Esophagus muscularis mucosa (tissue), 4 donors: ENCODE measurements at regions not wholly inside any gene's neighbourhood (a gene's known extent, or its start where the extent isn't known, plus 50 kb on each side); places are given as distances from the start of the nearest gene placed in this dataset.

Source experiments
- DNase-seq: peaks from one replicate; pipeline ENCODE4 v3.0.0-alpha.2; 2017; ENCODE audit errors: extremely low spot score
- H3K27ac ChIP-seq, 4 donors: fragments of 200-600 bp; sonication (generic); replicated peaks in 1 of 4; 1 replicate in 3 of 4; 2 replicates in 1 of 4; pipeline ENCODE4 v1.5.1; 2016 to 2019; ENCODE audit warnings: mild to moderate bottlenecking in 1 of 4
- H3K27me3 ChIP-seq, 4 donors: fragments of 200-600 bp; sonication (generic); one replicate each; pipeline versions ENCODE4 v1.5.1 to v1.6.0; 2016 to 2019
- H3K36me3 ChIP-seq, 4 donors: fragments of 200-600 bp; sonication (generic); one replicate each; pipeline ENCODE4 v1.5.1; 2016 to 2019
- H3K4me1 ChIP-seq, 4 donors: fragments of 200-600 bp; sonication (generic); one replicate each; pipeline ENCODE4 v1.5.1; 2016 to 2019
- H3K4me3 ChIP-seq, 4 donors: fragments of 200-600 bp; sonication (generic); 1 replicate in 2 of 4; 2 replicates in 2 of 4; pipeline ENCODE4 v1.5.1; 2016 to 2019; ENCODE audit warnings: mild to moderate bottlenecking in 4 of 4, moderate library complexity in 1 of 4
- H3K9me3 ChIP-seq, 4 donors: fragments of 200-600 bp; sonication (generic); 1 replicate in 3 of 4; 2 replicates in 1 of 4; pipeline ENCODE4 v1.5.1; 2016 to 2019
- CTCF ChIP-seq, 3 experiments: fragments of 200-600 bp in 2 of 3; fragments of 450-650 bp in 1 of 3; sonication (generic) in 2 of 3; IDR thresholded peaks; one replicate each; pipeline ENCODE4 v1.5.1; 2017 to 2019; ENCODE audit warnings: antibody characterized with exemption in 3 of 3, mild to moderate bottlenecking in 2 of 3, moderate library complexity in 1 of 3
- EP300 ChIP-seq: sonication (generic); formaldehyde crosslinking; IDR thresholded peaks from one replicate; pipeline ENCODE4 v1.6.1; 2017; ENCODE audit warnings: antibody characterized with exemption
- POLR2A ChIP-seq: fragments of 450-650 bp; IDR thresholded peaks from one replicate; pipeline ENCODE4 v1.6.1; 2017; ENCODE audit warnings: antibody characterized with exemption, moderate library complexity, mild to moderate bottlenecking, low read depth
- POLR2AphosphoS5 ChIP-seq, 2 donors: sonication (generic); formaldehyde crosslinking; IDR thresholded peaks; one replicate each; pipeline ENCODE4 v1.6.1; 2017; ENCODE audit warnings: antibody characterized with exemption in 2 of 2
- WGBS: methylation state at CpG from one replicate; pipeline ENCODE4 v1.1.5; 2018; 5-methylcytosine and 5-hydroxymethylcytosine counted together
- intact Hi-C: fragments of 100-400 bp; cut with DNase I; formaldehyde crosslinking; loops from one replicate; pipeline ENCODE4 v1.15.1; 2023

DNA sequence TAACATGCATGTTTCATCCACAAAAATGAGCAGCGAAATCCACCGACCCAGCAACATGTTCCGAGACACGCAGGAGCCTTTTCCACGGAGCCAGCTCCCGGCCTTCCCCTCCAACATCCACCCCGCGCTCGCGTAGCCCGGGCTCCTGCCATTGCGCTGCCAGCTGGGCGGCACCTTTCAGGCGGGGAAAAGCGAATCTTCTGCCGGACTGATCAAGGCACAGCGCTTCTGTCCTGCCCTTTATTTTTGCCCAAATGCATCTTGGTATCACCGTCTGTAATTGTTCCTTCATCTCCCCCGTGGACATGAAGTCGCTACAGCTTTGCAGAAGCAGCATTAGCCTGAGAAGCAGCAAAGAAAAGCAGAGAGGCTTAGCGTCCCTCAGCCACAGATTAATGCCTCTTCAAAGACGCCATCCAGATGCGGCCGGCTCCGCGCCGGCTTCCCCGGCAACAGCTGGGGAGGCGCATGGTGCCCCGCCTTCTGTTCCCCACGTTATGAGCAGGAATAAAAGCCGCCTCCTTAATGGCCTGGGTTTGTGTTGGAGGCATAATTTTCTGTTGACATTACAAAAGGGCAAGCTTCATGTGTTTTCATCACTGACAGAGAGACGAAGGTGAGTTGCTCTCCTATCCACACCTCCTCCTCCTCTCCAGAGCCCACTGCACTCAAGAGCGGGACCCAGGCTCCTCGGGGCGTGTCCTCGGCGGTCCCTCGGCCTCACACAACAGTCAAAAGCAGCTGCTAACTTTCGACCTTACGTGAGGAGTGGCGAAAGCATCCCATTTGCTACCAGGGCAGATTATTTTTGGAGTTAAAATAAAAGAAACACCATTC lies 122.1 kb upstream of the SALL3 start:
- intact Hi-C loops: no loop called here
- peak; percentile 72 for DNase-seq
- no peak overlapping the region for H3K4me3 ChIP-seq
- WGBS: 69% methylated on average over 42 of the region's 42 CpGs
- H3K27me3 ChIP-seq: peaks cover 0 to 57% (median 0%) of the 10 kb centered on the region in 4 donors
- H3K27ac ChIP-seq: no peak overlapping the region
- TF ChIP-seq CTCF (IDR thresholded peaks at IDR 0.05): no peak
- TF ChIP-seq EP300: no peak
- TF ChIP-seq POLR2A: no peak
- TF ChIP-seq POLR2AphosphoS5 (IDR thresholded peaks at IDR 0.05): no peak
- H3K36me3 ChIP-seq: no peaks in the 10 kb centered on the region
- no peaks in the 10 kb centered on the region for H3K4me1 ChIP-seq
- H3K9me3 ChIP-seq: no peaks in the 10 kb centered on the region

- TF ChIP-seq POLR2A (no peak), EP300 (no peak)
- WGBS: 82% methylated on average over 11 of the region's 11 CpGs
- DNase-seq: no peak
- Histone ChIP-seq H3K9me3 (no peaks in the 10 kb centered on the region), H3K27ac (no peak overlapping the region), H3K4me3 (no peak overlapping the region), H3K36me3 (no peaks in the 10 kb centered on the region), H3K4me1 (no peaks in the 10 kb centered on the region), H3K27me3 (peaks cover 0 to 63% (median 0%) of the 10 kb centered on the region in 4 donors)
- intact Hi-C loops: no loop called here
These were observed 119.9 kb upstream of the SALL3 start for GRCh38 chr18:78859686-78860085.

GRCh38 chr18:78860117-78860516 lies 119.5 kb upstream of the SALL3 start:
- no peak overlapping the region for H3K4me3 ChIP-seq
- no peaks in the 10 kb centered on the region for H3K9me3 ChIP-seq
- H3K4me1 ChIP-seq: no peaks in the 10 kb centered on the region
- peaks cover 0 to 59% (median 0%) of the 10 kb centered on the region in 4 donors for H3K27me3 ChIP-seq
- no peak for DNase-seq
- H3K36me3 ChIP-seq: no peaks in the 10 kb centered on the region
- TF ChIP-seq EP300 (no peak), POLR2A (no peak), CTCF (IDR thresholded peaks at IDR 0.05) (no peak), POLR2AphosphoS5 (IDR thresholded peaks at IDR 0.05) (no peak)
- intact Hi-C loops: no loop called here
- H3K27ac ChIP-seq: no peak overlapping the region
- whole genome bisulfite sequencing: 62% methylated on average over 11 of the region's 11 CpGs

GRCh38 chr18:78861116-78861515 lies 118.5 kb upstream of the SALL3 start:
- H3K27me3 ChIP-seq: peaks cover 0 to 60% (median 0%) of the 10 kb centered on the region in 4 donors
- no peak overlapping the region for H3K4me3 ChIP-seq
- WGBS: 48% methylated on average over 11 of the region's 11 CpGs
- no peaks in the 10 kb centered on the region for H3K4me1 ChIP-seq
- intact Hi-C loops: no loop called here
- no peaks in the 10 kb centered on the region for H3K36me3 ChIP-seq
- no peak overlapping the region for H3K27ac ChIP-seq
- H3K9me3 ChIP-seq: no peaks in the 10 kb centered on the region
- no peak for DNase-seq
- TF ChIP-seq EP300: no peak
- no peak for TF ChIP-seq CTCF (IDR thresholded peaks at IDR 0.05)
- TF ChIP-seq POLR2A: no peak
- no peak for TF ChIP-seq POLR2AphosphoS5 (IDR thresholded peaks at IDR 0.05)

GRCh38 chr18:78861706-78862105 lies 117.9 kb upstream of the SALL3 start:
- intact Hi-C loops: no loop called here
- WGBS: 65% methylated on average over 7 of the region's 7 CpGs
- Histone ChIP-seq H3K9me3 (no peaks in the 10 kb centered on the region), H3K4me1 (no peaks in the 10 kb centered on the region), H3K36me3 (no peaks in the 10 kb centered on the region), H3K27ac (no peak overlapping the region), H3K27me3 (peaks cover 0 to 55% (median 0%) of the 10 kb centered on the region in 4 donors), H3K4me3 (no peak overlapping the region)
- TF ChIP-seq POLR2AphosphoS5 (IDR thresholded peaks at IDR 0.05) (no peak), CTCF (IDR thresholded peaks at IDR 0.05) (no peak), EP300 (no peak)
- peak; percentile 90 for DNase-seq
